Tibial artery (tissue), 4 donors: ENCODE measurements at regions not wholly inside any gene's neighbourhood (a gene's known extent, or its start where the extent isn't known, plus 50 kb on each side); places are given as distances from the start of the nearest gene placed in this dataset.

Source experiments
- DNase-seq, 2 donors: peaks; one replicate each; pipeline ENCODE4 v3.0.0-alpha.2; 2019
- H3K27ac ChIP-seq, 2 donors: fragments of 200-600 bp; sonication (generic) in 1 of 2; 1 replicate in 1 of 2; 2 replicates in 1 of 2; pipeline ENCODE4 v1.5.1; 2018 to 2019; ENCODE audit warnings: mild to moderate bottlenecking in 1 of 2
- H3K27me3 ChIP-seq, 2 donors: fragments of 200-600 bp; sonication (generic) in 1 of 2; one replicate each; pipeline versions ENCODE4 v1.5.1 to v1.6.0; 2016 to 2019
- H3K36me3 ChIP-seq, 3 donors: fragments of 200-600 bp; sonication (generic) in 2 of 3; one replicate each; pipeline ENCODE4 v1.5.1; 2016 to 2019; ENCODE audit warnings: mild to moderate bottlenecking in 2 of 3
- H3K4me1 ChIP-seq, 4 donors: fragments of 200-600 bp; sonication (generic) in 2 of 4; 1 replicate in 3 of 4; 2 replicates in 1 of 4; pipeline ENCODE4 v1.5.1; 2016 to 2019
- H3K4me3 ChIP-seq, 2 donors: fragments of 200-600 bp; sonication (generic) in 1 of 2; 1 replicate in 1 of 2; 2 replicates in 1 of 2; pipeline ENCODE4 v1.5.1; 2018 to 2019; ENCODE audit warnings: mild to moderate bottlenecking in 2 of 2
- H3K9me3 ChIP-seq, 3 donors: fragments of 200-600 bp; sonication (generic) in 1 of 3; one replicate each; pipeline ENCODE4 v1.5.1; 2016 to 2019
- intact Hi-C: fragments of 100-400 bp; cut with DNase I; formaldehyde crosslinking; loops from one replicate; pipeline ENCODE4 v1.15.0; 2023; ENCODE audit warnings: low total_unique reads
- TF ChIP-seq, protein P1 (sequence below), 2 experiments: fragments of 200-600 bp in 1 of 2; fragments of 450-650 bp in 1 of 2; IDR thresholded peaks; one replicate each; pipeline ENCODE4 v1.5.1; 2017 to 2019; ENCODE audit warnings: antibody characterized with exemption in 2 of 2, mild to moderate bottlenecking in 1 of 2, moderate library complexity in 1 of 2

DNA sequence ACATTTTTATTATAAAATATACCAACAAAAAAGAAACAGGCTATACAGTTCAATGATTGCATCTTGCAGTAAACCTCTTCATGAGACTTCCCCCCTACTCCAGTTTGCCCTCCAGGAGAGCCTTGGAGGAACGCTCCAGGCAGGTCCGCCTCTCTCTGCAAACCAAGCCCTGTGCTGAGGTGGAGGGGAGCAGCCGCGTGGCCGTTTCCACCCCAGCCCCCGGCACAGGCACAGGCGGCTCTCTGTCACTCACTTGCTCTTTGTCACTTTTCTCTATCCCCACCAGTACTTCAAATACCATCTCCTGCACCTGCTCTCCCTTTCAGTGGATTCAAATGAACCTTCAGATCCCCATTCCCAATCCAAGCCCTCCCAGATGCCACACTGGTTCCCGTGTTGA is 479.9 kb downstream of the OCA2 start:
- Histone ChIP-seq H3K27me3 (no peaks in the 10 kb centered on the region), H3K9me3 (no peaks in the 10 kb centered on the region), H3K36me3 (no peaks in the 10 kb centered on the region), H3K4me1 (no peaks in the 10 kb centered on the region), H3K4me3 (no peak overlapping the region), H3K27ac (no peak overlapping the region)
- TF ChIP-seq, protein P1, sequence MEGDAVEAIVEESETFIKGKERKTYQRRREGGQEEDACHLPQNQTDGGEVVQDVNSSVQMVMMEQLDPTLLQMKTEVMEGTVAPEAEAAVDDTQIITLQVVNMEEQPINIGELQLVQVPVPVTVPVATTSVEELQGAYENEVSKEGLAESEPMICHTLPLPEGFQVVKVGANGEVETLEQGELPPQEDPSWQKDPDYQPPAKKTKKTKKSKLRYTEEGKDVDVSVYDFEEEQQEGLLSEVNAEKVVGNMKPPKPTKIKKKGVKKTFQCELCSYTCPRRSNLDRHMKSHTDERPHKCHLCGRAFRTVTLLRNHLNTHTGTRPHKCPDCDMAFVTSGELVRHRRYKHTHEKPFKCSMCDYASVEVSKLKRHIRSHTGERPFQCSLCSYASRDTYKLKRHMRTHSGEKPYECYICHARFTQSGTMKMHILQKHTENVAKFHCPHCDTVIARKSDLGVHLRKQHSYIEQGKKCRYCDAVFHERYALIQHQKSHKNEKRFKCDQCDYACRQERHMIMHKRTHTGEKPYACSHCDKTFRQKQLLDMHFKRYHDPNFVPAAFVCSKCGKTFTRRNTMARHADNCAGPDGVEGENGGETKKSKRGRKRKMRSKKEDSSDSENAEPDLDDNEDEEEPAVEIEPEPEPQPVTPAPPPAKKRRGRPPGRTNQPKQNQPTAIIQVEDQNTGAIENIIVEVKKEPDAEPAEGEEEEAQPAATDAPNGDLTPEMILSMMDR (IDR thresholded peaks at IDR 0.05) = no peak
- intact Hi-C loops = no loop called here
- DNase-seq = no peak

DNA sequence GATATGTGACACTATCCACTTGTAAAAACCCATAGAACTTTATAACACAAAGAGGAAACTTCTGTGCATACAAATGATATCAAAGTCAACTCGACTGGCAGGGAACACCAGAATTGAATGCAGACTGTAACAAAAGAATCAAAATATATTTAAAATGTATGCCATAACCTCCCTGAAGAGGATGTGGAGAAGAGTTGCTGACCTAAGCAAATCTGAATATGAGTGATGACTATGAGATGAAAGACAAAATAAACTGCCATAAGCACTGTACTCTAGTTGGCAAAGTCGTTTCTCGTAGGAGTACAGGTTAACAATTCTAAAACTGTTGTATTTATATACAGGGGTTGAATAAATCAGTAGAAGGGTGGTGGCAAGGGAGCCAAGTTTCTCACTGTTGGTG is 482.1 kb downstream of the OCA2 start:
- TF ChIP-seq, protein P1 (IDR thresholded peaks at IDR 0.05) = no peak
- intact Hi-C loops = no loop called here
- no peak for DNase-seq

DNA sequence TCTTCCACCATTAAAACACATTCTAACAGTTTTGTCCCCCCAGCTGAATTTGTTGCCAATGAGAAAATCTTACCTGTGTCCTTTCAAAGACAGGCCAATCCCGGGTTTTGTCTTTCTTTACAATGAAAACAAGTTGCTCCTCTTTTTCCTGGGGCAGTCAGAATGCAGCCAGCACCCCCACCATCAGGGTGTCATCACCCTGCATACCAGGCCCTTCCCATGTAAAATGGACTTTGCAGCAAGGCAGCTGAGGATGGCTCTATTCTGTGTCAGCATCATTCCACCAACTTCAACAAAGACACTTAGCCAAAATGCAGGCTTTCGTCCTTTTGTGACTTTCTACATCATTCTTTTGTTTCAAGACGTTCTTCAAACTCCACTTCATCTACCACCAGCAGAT is 490.9 kb downstream of the OCA2 start:
- no peak overlapping the region for H3K4me3 ChIP-seq
- no peaks in the 10 kb centered on the region for H3K9me3 ChIP-seq
- H3K4me1 ChIP-seq = no peaks in the 10 kb centered on the region
- no peaks in the 10 kb centered on the region for H3K36me3 ChIP-seq
- no peak overlapping the region for H3K27ac ChIP-seq
- TF ChIP-seq, protein P1 (IDR thresholded peaks at IDR 0.05) = no peak
- no peaks in the 10 kb centered on the region for H3K27me3 ChIP-seq
- no peak for DNase-seq
- intact Hi-C loops = no loop called here

More for the DNA sequence above, 482.1 kb downstream of the OCA2 start:
- no peaks in the 10 kb centered on the region for H3K27me3 ChIP-seq
- no peaks in the 10 kb centered on the region for H3K9me3 ChIP-seq
- no peak overlapping the region for H3K4me3 ChIP-seq
- H3K27ac ChIP-seq = no peak overlapping the region
- H3K36me3 ChIP-seq = no peaks in the 10 kb centered on the region
- H3K4me1 ChIP-seq = no peaks in the 10 kb centered on the region

DNA sequence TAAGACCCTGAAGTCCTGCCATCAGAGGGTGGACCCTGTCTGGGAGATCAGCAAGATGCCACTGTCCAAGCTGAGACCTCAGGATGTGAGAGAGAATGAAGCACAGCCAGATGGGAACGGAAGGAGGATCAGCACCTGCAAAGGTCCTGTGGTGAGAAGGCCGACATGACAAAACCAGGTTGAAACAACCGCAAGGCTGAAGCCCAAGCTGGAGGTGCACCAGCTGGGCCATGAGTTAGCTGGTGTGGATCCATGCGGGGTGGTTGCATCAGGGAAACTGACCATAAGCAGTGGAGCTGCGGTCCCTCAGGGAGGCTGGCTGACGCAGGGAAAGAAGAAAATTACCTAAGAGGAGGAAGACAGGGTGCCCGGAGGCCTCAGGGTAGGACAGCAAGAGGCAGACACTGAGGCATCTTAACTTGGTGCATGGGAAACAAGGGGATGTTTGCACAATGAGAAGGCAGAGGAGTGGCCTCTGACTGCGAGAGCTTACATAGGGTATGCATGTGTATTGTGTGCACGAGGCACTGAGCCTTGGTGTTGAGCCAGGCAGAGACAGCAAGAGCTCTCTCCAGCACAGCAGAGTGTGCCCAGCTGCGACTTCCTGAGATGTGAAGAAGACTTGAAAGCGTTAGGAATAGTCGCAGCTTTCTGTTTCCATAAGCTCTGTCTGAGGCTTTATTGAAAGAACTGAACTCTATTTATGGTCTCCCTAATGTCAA is 497.7 kb downstream of the OCA2 start:
- no peaks in the 10 kb centered on the region for H3K4me1 ChIP-seq
- TF ChIP-seq, protein P1 (IDR thresholded peaks at IDR 0.05) = no peak
- H3K27me3 ChIP-seq = no peaks in the 10 kb centered on the region
- no peaks in the 10 kb centered on the region for H3K9me3 ChIP-seq
- H3K27ac ChIP-seq = no peak overlapping the region
- intact Hi-C loops = loop anchor here (5.0 kb wide), 1 partner anchor 699 kb away; no protein-coding TSS in a partner anchor
- no peaks in the 10 kb centered on the region for H3K36me3 ChIP-seq
- DNase-seq = no peak
- H3K4me3 ChIP-seq = no peak overlapping the region

DNA sequence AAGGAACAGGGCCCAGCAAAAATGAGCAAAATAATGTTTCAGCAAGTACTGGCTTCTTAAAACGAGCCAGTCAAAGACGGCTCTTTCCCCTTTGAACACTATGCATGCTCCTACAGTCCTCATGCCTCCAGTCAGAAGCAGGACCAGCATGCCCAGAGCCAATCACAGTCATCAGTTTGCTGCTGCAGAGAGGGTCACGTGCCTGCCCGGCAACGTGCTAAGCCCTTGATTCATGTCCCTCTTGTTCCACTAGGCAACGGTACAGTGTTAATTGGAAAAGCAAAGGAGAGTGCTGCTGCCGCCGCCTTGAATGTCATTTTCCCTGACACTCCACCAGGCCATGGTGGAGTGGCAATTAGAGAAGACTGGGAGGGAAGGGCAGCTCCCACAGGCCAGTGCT is 500.1 kb downstream of the OCA2 start:
- no peak for DNase-seq
- Histone ChIP-seq H3K9me3 (no peaks in the 10 kb centered on the region), H3K4me1 (no peaks in the 10 kb centered on the region), H3K27ac (no peak overlapping the region), H3K4me3 (no peak overlapping the region), H3K27me3 (no peaks in the 10 kb centered on the region), H3K36me3 (no peaks in the 10 kb centered on the region)
- intact Hi-C loops = no loop called here
- TF ChIP-seq, protein P1 (IDR thresholded peaks at IDR 0.05) = no peak
